ENCODE measurements at regions not wholly inside any gene's neighbourhood (a gene's known extent, or its start where the extent isn't known, plus 50 kb on each side); places are given as distances from the start of the nearest gene placed in this dataset.

GRCh38 chr18:37662546-37663339 lies 97.1 kb upstream of the CELF4 start:
- DNase-seq = no peak
- Histone ChIP-seq H3K9me3 (no peaks in the 10 kb centered on the region), H3K4me1 (no peaks in the 10 kb centered on the region), H3K4me3 (ENCODE audit: low read depth, low read length) (no peak overlapping the region), H3K27me3 (replicated peaks; ENCODE audit: control insufficient read depth, insufficient read depth, low read length) (no peaks in the 10 kb centered on the region), H3K36me3 (ENCODE audit: control insufficient read depth, insufficient read depth, low read length) (no peaks in the 10 kb centered on the region)
- ChIA-PET CTCF (no interaction called here), POLR2A (no interaction called here)
- no TSS peak for BruUV-seq (replicated peaks)
- TF ChIP-seq CTCF (IDR thresholded peaks at IDR 0.05; ENCODE audit: insufficient read depth in 1 of 2, low read depth in 1 of 2, low read length in 1 of 2, severe bottlenecking in 1 of 2, unreplicated experiment in 1 of 2) = no peak
- Mint-ChIP-seq H3K9me3 (ENCODE audit: unreplicated experiment) (no peaks in the 10 kb centered on the region), H3K4me3 (ENCODE audit: unreplicated experiment) (no peak overlapping the region), H3K27ac (ENCODE audit: unreplicated experiment) (no peak overlapping the region), H3K36me3 (ENCODE audit: insufficient read depth, unreplicated experiment) (no peaks in the 10 kb centered on the region), H3K27me3 (ENCODE audit: insufficient read depth, unreplicated experiment) (peaks cover 12% of the 10 kb centered on the region), H3K4me1 (ENCODE audit: low read depth, unreplicated experiment) (no peaks in the 10 kb centered on the region)
- intact Hi-C loops (cut with micrococcal nuclease; ENCODE audit: unreplicated experiment) = no loop called here

- POLR2A ChIA-PET = no interaction called here
- Histone ChIP-seq H3K9me3 (no peaks in the 10 kb centered on the region), H3K4me1 (no peaks in the 10 kb centered on the region), H3K4me3 (ENCODE audit: low read depth, low read length) (no peak overlapping the region), H3K36me3 (ENCODE audit: control insufficient read depth, insufficient read depth, low read length) (no peaks in the 10 kb centered on the region), H3K27me3 (replicated peaks; ENCODE audit: control insufficient read depth, insufficient read depth, low read length) (no peaks in the 10 kb centered on the region)
- no TSS peak for BruUV-seq (replicated peaks)
- no peaks in the 10 kb centered on the region for H3K9me3 Mint-ChIP-seq (ENCODE audit: unreplicated experiment)
- CTCF ChIA-PET = no interaction called here
- no peak for TF ChIP-seq CTCF (IDR thresholded peaks at IDR 0.05; ENCODE audit: insufficient read depth in 1 of 2, low read depth in 1 of 2, low read length in 1 of 2, severe bottlenecking in 1 of 2, unreplicated experiment in 1 of 2)
- peaks cover 12% of the 10 kb centered on the region for H3K27me3 Mint-ChIP-seq (ENCODE audit: insufficient read depth, unreplicated experiment)
- DNase-seq = no peak
- H3K27ac Mint-ChIP-seq (ENCODE audit: unreplicated experiment) = no peak overlapping the region
- no peaks in the 10 kb centered on the region for H3K4me1 Mint-ChIP-seq (ENCODE audit: low read depth, unreplicated experiment)
- H3K4me3 Mint-ChIP-seq (ENCODE audit: unreplicated experiment) = no peak overlapping the region
- H3K36me3 Mint-ChIP-seq (ENCODE audit: insufficient read depth, unreplicated experiment) = no peaks in the 10 kb centered on the region
- intact Hi-C loops (cut with micrococcal nuclease; ENCODE audit: unreplicated experiment) = no loop called here
These were observed 96.5 kb upstream of the CELF4 start for GRCh38 chr18:37662099-37662498.

GRCh38 chr18:37661478-37661877 lies 95.9 kb upstream of the CELF4 start:
- no TSS peak for BruUV-seq (replicated peaks)
- Mint-ChIP-seq H3K4me1 (ENCODE audit: low read depth, unreplicated experiment) (no peaks in the 10 kb centered on the region), H3K27ac (ENCODE audit: unreplicated experiment) (no peak overlapping the region), H3K36me3 (ENCODE audit: insufficient read depth, unreplicated experiment) (no peaks in the 10 kb centered on the region), H3K9me3 (ENCODE audit: unreplicated experiment) (no peaks in the 10 kb centered on the region), H3K4me3 (ENCODE audit: unreplicated experiment) (no peak overlapping the region), H3K27me3 (ENCODE audit: insufficient read depth, unreplicated experiment) (peaks cover 10% of the 10 kb centered on the region)
- no peak for TF ChIP-seq CTCF (IDR thresholded peaks at IDR 0.05; ENCODE audit: insufficient read depth in 1 of 2, low read depth in 1 of 2, low read length in 1 of 2, severe bottlenecking in 1 of 2, unreplicated experiment in 1 of 2)
- no peak overlapping the region for H3K4me3 ChIP-seq (ENCODE audit: low read depth, low read length)
- no peaks in the 10 kb centered on the region for H3K36me3 ChIP-seq (ENCODE audit: control insufficient read depth, insufficient read depth, low read length)
- ChIA-PET POLR2A (no interaction called here), CTCF (no interaction called here)
- H3K27me3 ChIP-seq (replicated peaks; ENCODE audit: control insufficient read depth, insufficient read depth, low read length) = no peaks in the 10 kb centered on the region
- H3K4me1 ChIP-seq = no peaks in the 10 kb centered on the region
- intact Hi-C loops (cut with micrococcal nuclease; ENCODE audit: unreplicated experiment) = no loop called here
- H3K9me3 ChIP-seq = no peaks in the 10 kb centered on the region
- DNase-seq = no peak

All from Caco-2 (cell line).